ENCODE measurements at regions not wholly inside any gene's neighbourhood (a gene's known extent, or its start where the extent isn't known, plus 50 kb on each side); places are given as distances from the start of the nearest gene placed in this dataset.
"Not testable (repeated sequence)": the region's sequence is repeated elsewhere in the genome, so short reads cannot be mapped to it uniquely, and the experiment has no call there.

GRCh38 chrX:112181361-112181760 is 98.8 kb upstream of the TRPC5 start:
- no CpG with 5 or more reads among the region's 3 CpGs for WGBS, 2 experiments (ENCODE audit: extremely low coverage in 2 of 2, insufficient read length in 1 of 2)
- H3K27ac ChIP-seq (ENCODE audit: insufficient read depth, low read length); H3K4ac ChIP-seq (ENCODE audit: low read depth, low read length); H3K79me1 ChIP-seq (ENCODE audit: low read depth in 1 of 2, low read length in 2 of 2); ATAC-seq (ENCODE audit: low read depth); H3K4me1 ChIP-seq (ENCODE audit: control insufficient read depth, insufficient read depth, low read length); H2BK20ac ChIP-seq (ENCODE audit: low read depth, low read length); H3K4me3 ChIP-seq (ENCODE audit: insufficient read depth, low read depth, low read length); intact Hi-C loops (cut with micrococcal nuclease); H3K9me3 ChIP-seq (ENCODE audit: control insufficient read depth, insufficient read depth, low read length); H2BK120ac ChIP-seq (ENCODE audit: low read depth, low read length); H3K4me2 ChIP-seq (ENCODE audit: low read depth, low read length); H4K91ac ChIP-seq (ENCODE audit: insufficient read depth, low read depth, low read length); H2BK15ac ChIP-seq (ENCODE audit: low read depth, low read length); H4K8ac ChIP-seq (ENCODE audit: low read depth in 2 of 2, low read length in 2 of 2); in situ Hi-C loops (cut with MboI; ENCODE audit: low sequenced_read_pairs); H3K9me1 ChIP-seq (ENCODE audit: insufficient read depth, low read length); H2AFZ ChIP-seq (replicated peaks; ENCODE audit: low read length, poor library complexity); H2AK9ac ChIP-seq (replicated peaks; ENCODE audit: low read depth, low read length, poor library complexity); H2AK5ac ChIP-seq (ENCODE audit: low read depth, low read length); H3K36me3 ChIP-seq (ENCODE audit: control insufficient read depth, insufficient read depth, low read length); BruUV-seq (replicated peaks); H4K5ac ChIP-seq (ENCODE audit: low read depth, low read length); H4K20me1 ChIP-seq (ENCODE audit: insufficient read depth, low read length); H2BK5ac ChIP-seq (ENCODE audit: low read depth, low read length, poor library complexity, severe bottlenecking); H3K23ac ChIP-seq (ENCODE audit: low read depth, low read length); CTCF ChIA-PET; H3K14ac ChIP-seq (replicated peaks; ENCODE audit: low read depth, low read length); POLR2A ChIA-PET (ENCODE audit: unreplicated experiment); DNase-seq; dilution Hi-C loops (cut with HindIII; ENCODE audit: low sequenced_read_pairs, unreplicated experiment); H3K9ac ChIP-seq (ENCODE audit: low read depth, low read length); H3K18ac ChIP-seq (ENCODE audit: low read depth, low read length); H3K27me3 ChIP-seq (ENCODE audit: control insufficient read depth, insufficient read depth, low read length); H3K56ac ChIP-seq (ENCODE audit: extremely low read depth, insufficient read depth, low read length): not testable (repeated sequence)
